NCI-H1048 (cell line): ENCODE measurements at regions not wholly inside any gene's neighbourhood (a gene's known extent, or its start where the extent isn't known, plus 50 kb on each side); places are given as distances from the start of the nearest gene placed in this dataset.
"Not testable (repeated sequence)": the region's sequence is repeated elsewhere in the genome, so short reads cannot be mapped to it uniquely, and the experiment has no call there.

Experiments
- DNase-seq: peaks from one replicate; lab custom pipeline; 2025; lab: John Stamatoyannopoulos, UW

- no peak for DNase-seq
Measured at GRCh38 chr17:69672924-69673323, 258.4 kb downstream of the MAP2K6 start.

DNA sequence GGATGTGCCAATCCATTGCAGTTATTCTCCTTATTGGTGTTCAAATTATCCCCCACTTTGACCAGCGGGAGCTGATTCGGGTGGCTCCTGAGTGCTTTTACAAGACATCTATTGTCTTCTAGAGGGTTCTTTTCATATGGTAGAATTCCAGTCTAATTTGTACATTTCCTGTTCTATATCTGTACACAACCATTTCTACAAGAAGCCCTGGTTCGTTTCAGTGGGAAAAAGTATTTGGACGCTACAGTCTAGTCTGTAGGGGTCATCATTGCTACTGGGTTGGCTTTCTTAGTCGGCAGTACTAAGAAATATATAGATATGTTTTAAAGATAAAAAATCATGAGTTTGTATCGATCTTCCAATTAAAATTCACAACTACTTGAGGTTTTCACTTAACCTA, 262.6 kb downstream of the MAP2K6 start:
- DNase-seq, result no peak

DNA sequence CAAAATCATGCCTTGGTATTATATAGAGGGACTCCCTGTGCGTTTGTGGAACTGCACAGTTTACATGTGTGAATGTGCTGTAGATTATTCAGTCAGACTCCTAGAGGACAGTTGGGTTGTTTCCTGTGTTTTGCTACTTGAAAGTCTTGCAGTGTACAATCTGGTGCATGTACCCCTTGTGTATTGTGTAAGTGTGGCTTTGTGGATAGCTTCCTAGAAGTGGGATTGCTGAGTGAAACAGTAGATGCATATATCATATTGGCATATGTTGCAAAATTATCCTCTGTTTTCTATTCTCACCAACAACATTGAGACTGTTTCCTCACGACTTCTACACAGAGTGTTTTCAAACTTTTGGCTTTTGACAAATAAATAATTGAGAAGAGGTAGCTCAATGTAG, 263.7 kb downstream of the MAP2K6 start:
- no peak for DNase-seq

GRCh38 chr17:69679829-69680228, 265.3 kb downstream of the MAP2K6 start:
- no peak for DNase-seq

DNA sequence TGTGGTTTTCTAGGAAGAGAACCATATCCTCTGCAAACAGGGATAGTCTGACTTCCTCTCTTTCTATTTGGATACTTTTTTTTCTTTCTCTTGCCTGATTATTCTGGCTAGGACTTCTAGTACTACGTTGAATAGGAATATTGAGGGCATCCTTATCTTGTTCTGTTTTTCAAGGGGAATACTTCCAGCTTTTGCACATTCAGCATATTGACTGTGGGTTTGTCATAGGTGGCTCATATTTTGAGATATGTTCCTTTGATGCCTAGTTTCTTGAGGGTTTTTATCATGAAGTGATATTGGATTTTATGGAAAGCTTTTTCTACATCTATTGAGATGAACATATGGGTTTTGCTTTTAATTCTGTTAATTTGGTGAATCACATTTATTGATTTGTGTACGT, 269.8 kb downstream of the MAP2K6 start:
- no peak for DNase-seq

- not testable (repeated sequence) for DNase-seq
Measured at GRCh38 chr17:69685150-69685549, 270.7 kb downstream of the MAP2K6 start.

DNA sequence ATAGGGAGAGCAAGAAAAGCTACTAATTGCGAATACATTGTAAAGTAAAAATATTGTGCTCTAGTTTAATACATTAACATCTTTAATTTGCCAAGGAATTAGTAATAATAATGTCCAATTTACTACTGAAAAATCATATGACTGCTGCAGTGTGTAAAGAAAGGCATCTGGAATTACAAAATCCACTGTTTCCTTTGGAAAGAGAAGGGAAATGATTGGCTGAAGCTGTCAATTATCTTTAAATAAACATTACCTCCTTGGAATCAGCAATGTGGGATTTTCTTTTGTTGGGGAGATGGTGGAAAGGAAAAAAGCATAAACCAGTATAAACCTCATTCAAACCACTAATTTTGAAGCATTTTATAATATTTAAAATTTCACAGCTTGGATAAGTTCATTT, 276.0 kb downstream of the MAP2K6 start:
- DNase-seq, result no peak

GRCh38 chr17:69692171-69692570, 277.7 kb downstream of the MAP2K6 start:
- DNase-seq, result no peak

- no peak for DNase-seq
Measured at GRCh38 chr17:69695646-69696045, 281.1 kb downstream of the MAP2K6 start.

- DNase-seq, result no peak
Measured at GRCh38 chr17:69696650-69697049, 282.2 kb downstream of the MAP2K6 start.

GRCh38 chr17:69698352-69698751, 283.9 kb downstream of the MAP2K6 start:
- DNase-seq, result not testable (repeated sequence)

DNA sequence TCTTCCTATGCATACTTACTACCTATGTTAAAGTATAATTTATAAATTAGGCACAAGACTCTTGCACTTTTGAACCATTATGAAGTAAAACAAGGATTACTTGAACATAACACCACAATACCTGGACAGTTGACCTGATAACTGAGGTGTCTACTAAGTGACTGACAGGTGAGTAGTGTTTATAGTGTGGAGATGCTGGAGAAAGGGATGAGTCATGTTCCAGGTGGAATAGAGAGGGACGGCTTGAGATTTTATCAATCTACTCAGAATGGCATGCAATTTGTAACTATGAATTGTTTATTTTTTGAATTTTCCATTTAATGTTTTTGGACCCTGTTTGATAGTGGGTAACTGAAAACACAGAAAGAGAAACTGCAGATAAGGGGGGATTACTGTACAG, 287.6 kb downstream of the MAP2K6 start:
- DNase-seq, result no peak

GRCh38 chr17:69703751-69704150, 289.3 kb downstream of the MAP2K6 start:
- no peak for DNase-seq

DNA sequence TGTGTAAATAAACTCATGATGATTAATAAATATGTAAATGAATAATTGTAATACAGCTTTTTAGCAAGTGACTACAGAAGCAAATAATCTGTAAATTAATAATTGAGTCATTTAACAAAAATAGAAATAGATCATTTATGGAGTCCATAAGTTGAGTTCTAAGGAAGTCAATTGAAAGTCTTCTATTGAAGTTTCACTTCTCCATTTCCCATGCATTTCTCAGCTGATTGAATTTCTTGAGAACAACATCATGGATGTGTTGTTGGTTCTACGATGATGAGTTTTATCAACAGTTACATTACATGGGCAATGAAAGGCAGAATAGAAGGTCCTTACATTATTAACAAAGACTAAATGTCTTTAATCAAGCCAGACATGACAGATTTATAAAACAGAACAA, 290.4 kb downstream of the MAP2K6 start:
- DNase-seq, result no peak

DNA sequence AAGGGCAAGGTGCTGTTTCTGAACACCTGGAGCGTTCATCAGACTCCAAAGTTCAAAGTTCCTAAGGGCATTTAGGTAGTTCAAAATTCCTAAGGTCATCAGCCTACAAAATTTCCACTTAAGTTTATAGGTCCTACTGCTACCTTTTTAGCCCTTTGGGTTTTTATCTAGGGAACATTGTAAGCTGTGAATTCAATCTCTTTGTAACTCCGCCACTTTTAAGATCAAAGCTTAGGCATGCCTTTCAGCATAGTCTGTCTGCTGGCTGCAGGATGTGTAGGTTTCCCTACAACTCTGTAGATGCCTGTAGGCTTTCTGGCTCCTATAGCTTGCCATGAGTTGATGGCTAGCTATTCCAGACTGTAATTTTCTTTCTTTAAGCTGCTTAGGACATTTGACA, 291.6 kb downstream of the MAP2K6 start:
- DNase-seq, result no peak

GRCh38 chr17:69709441-69709840, 294.9 kb downstream of the MAP2K6 start:
- DNase-seq, result no peak

- DNase-seq, result no peak
Measured at GRCh38 chr17:69710926-69711325, 296.4 kb downstream of the MAP2K6 start.

- no peak for DNase-seq
Measured at GRCh38 chr17:69711541-69711940, 297.0 kb downstream of the MAP2K6 start.

GRCh38 chr17:69712801-69713311, 298.4 kb downstream of the MAP2K6 start:
- DNase-seq, result no peak

- no peak for DNase-seq
Measured at GRCh38 chr17:69713815-69714214, 299.3 kb downstream of the MAP2K6 start.

DNA sequence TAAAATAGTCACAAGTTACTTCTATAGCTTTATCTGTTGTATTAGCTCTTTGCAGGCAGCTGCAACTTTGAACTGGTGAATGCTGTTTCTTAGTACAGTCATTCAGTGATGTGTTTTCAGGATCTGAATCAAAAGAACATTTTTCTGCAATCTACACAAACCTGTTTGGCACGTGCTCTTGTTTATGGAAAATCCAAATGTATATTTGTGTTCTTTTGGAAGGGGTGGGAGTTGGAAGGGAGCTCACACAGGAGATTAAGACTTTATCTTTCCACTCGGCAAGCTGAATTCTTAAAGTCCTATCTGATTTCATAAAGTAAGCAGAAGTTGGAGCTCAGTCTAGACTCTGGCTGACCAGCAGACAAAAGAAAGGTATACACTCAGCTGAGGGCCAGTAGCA, 300.2 kb downstream of the MAP2K6 start:
- no peak for DNase-seq

DNA sequence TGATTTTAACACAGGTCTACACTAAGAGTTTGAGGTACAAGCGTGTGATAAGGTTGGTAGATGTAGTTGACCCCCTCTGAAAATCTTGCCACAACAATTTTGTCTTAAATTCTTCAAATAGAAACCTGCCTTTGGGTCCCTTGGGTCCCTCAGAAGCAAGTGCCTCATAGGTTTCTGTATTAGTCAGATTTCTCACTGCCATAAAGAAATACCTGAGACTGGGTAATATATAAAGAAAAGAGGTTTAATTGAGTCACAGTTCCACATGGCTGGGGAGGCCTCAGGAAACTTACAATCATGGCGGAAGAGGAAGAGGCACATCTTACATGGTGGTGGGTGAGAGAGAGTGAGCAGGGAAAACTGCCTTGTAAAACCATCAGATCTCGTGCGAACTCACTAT, 301.2 kb downstream of the MAP2K6 start:
- DNase-seq, result no peak

GRCh38 chr17:69716556-69716955, 302.1 kb downstream of the MAP2K6 start:
- no peak for DNase-seq

- no peak for DNase-seq
Measured at GRCh38 chr17:69717214-69717613, 302.7 kb downstream of the MAP2K6 start.

DNA sequence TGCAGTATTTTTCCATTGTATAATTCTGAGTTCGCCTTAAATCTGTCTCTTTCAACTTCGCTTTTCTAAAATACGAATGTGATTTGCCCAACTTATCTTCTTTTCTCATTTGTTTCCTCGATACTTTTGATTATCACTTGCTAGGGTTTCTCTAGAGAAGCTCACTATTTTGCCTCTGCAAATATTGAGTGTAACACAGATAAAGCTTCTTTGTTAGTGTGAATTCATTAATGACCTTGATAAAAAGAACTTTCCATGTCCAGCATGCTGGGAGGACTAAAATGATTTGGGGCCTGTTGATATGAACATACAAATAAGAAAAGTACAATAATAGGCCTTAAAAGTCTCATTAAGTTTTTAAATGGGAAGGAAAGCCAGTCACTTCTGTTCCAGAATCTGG, 303.3 kb downstream of the MAP2K6 start:
- no peak for DNase-seq
